GM20431 (cell line): ENCODE measurements at regions not wholly inside any gene's neighbourhood (a gene's known extent, or its start where the extent isn't known, plus 50 kb on each side); places are given as distances from the start of the nearest gene placed in this dataset.
"Not testable (repeated sequence)": the region's sequence is repeated elsewhere in the genome, so short reads cannot be mapped to it uniquely, and the experiment has no call there.

ENCODE experiments used
- in situ Hi-C: fragments of 300-500 bp; cut with MseI, MboI; formaldehyde crosslinking; loops from one replicate; pipeline ENCODE4 v1.15.0; 2020; ENCODE audit warnings: low sequenced_read_pairs; ENCODE audit not compliant: unreplicated experiment

GRCh38 chr4:112927544-112927943, 121.9 kb upstream of the ANK2 start:
- in situ Hi-C loops: loop anchor here (25.0 kb wide), 1 partner anchor 290 kb away; the partner anchor contains the start of genes LARP7 and ZGRF1

GRCh38 chr4:112931001-112931400, 118.5 kb upstream of the ANK2 start:
- in situ Hi-C loops: loop anchor here (25.0 kb wide), 1 partner anchor 294 kb away; the partner anchor contains the start of genes LARP7 and ZGRF1

- in situ Hi-C loops: loop anchor here (25.0 kb wide), 1 partner anchor 296 kb away; the partner anchor contains the start of genes LARP7 and ZGRF1
Observed at GRCh38 chr4:112933790-112934189, 115.7 kb upstream of the ANK2 start.

- in situ Hi-C loops: loop anchor here (25.0 kb wide), 1 partner anchor 301 kb away; the partner anchor contains the start of genes LARP7 and ZGRF1
Observed at GRCh38 chr4:112938461-112939058, 110.9 kb upstream of the ANK2 start.

- in situ Hi-C loops: loop anchor here (25.0 kb wide), 1 partner anchor 303 kb away; the partner anchor contains the start of genes LARP7 and ZGRF1
Observed at GRCh38 chr4:112939901-112940300, 109.6 kb upstream of the ANK2 start.

- in situ Hi-C loops: loop anchor here (25.0 kb wide), 1 partner anchor 303 kb away; the partner anchor contains the start of genes LARP7 and ZGRF1
Observed at GRCh38 chr4:112940336-112940735, 109.1 kb upstream of the ANK2 start.

- in situ Hi-C loops: loop anchor here (25.0 kb wide), 1 partner anchor 305 kb away; the partner anchor contains the start of genes LARP7 and ZGRF1
Observed at GRCh38 chr4:112942077-112942476, 107.4 kb upstream of the ANK2 start.

- in situ Hi-C loops: loop anchor here (25.0 kb wide), 1 partner anchor 306 kb away; the partner anchor contains the start of genes LARP7 and ZGRF1
Observed at GRCh38 chr4:112942997-112943396, 106.5 kb upstream of the ANK2 start.

- in situ Hi-C loops: loop anchor here (25.0 kb wide), 1 partner anchor 307 kb away; the partner anchor contains the start of genes LARP7 and ZGRF1
Observed at GRCh38 chr4:112944006-112944405, 105.4 kb upstream of the ANK2 start.

- in situ Hi-C loops: loop anchor here (25.0 kb wide), 1 partner anchor 309 kb away; the partner anchor contains the start of genes LARP7 and ZGRF1
Observed at GRCh38 chr4:112946127-112946526, 103.3 kb upstream of the ANK2 start.

- in situ Hi-C loops: loop anchor here (25.0 kb wide), 1 partner anchor 310 kb away; the partner anchor contains the start of genes LARP7 and ZGRF1
Observed at GRCh38 chr4:112947616-112948015, 101.8 kb upstream of the ANK2 start.

GRCh38 chr4:112951362-112952312, 97.8 kb upstream of the ANK2 start:
- in situ Hi-C loops: no loop called here

GRCh38 chr4:112952313-112952700, 97.1 kb upstream of the ANK2 start:
- in situ Hi-C loops: no loop called here

- in situ Hi-C loops: no loop called here
Observed at GRCh38 chr4:112953262-112953661, 96.2 kb upstream of the ANK2 start.

- in situ Hi-C loops: no loop called here
Observed at GRCh38 chr4:112954286-112954685, 95.2 kb upstream of the ANK2 start.

GRCh38 chr4:112956484-112956896, 93.0 kb upstream of the ANK2 start:
- in situ Hi-C loops: no loop called here

GRCh38 chr4:112957764-112958163, 91.7 kb upstream of the ANK2 start:
- in situ Hi-C loops: not testable (repeated sequence)

GRCh38 chr4:112966701-112967488, 82.6 kb upstream of the ANK2 start:
- in situ Hi-C loops: no loop called here

GRCh38 chr4:112968451-112969159, 80.8 kb upstream of the ANK2 start:
- in situ Hi-C loops: no loop called here
